ENCODE measurements at regions not wholly inside any gene's neighbourhood (a gene's known extent, or its start where the extent isn't known, plus 50 kb on each side); places are given as distances from the start of the nearest gene placed in this dataset.

- intact Hi-C loops (cut with micrococcal nuclease; ENCODE audit: unreplicated experiment) = no loop called here
- no peaks in the 10 kb centered on the region for H3K9me3 ChIP-seq (ENCODE audit: low read length)
- H2AFZ ChIP-seq (ENCODE audit: low read length) = no peak overlapping the region
- H3K4me3 ChIP-seq (ENCODE audit: low read depth, low read length, poor library complexity, severe bottlenecking) = no peak overlapping the region
- no peak overlapping the region for H3K4me2 ChIP-seq (ENCODE audit: low read length)
- TF ChIP-seq EZH2phosphoT487 (IDR thresholded peaks at IDR 0.05; ENCODE audit: borderline replicate concordance, low read depth, low read length) = no peak
- TF ChIP-seq, protein P1, sequence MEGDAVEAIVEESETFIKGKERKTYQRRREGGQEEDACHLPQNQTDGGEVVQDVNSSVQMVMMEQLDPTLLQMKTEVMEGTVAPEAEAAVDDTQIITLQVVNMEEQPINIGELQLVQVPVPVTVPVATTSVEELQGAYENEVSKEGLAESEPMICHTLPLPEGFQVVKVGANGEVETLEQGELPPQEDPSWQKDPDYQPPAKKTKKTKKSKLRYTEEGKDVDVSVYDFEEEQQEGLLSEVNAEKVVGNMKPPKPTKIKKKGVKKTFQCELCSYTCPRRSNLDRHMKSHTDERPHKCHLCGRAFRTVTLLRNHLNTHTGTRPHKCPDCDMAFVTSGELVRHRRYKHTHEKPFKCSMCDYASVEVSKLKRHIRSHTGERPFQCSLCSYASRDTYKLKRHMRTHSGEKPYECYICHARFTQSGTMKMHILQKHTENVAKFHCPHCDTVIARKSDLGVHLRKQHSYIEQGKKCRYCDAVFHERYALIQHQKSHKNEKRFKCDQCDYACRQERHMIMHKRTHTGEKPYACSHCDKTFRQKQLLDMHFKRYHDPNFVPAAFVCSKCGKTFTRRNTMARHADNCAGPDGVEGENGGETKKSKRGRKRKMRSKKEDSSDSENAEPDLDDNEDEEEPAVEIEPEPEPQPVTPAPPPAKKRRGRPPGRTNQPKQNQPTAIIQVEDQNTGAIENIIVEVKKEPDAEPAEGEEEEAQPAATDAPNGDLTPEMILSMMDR (conservative IDR thresholded peaks at IDR 0.05; ENCODE audit: low read length) = no peak
- no peaks in the 10 kb centered on the region for H3K4me1 ChIP-seq (ENCODE audit: insufficient read depth, low read length, poor library complexity, severe bottlenecking)
- no peak for DNase-seq (ENCODE audit: low spot score)
- CTCF ChIA-PET (ENCODE audit: unreplicated experiment) = no interaction called here
- BruUV-seq (replicated peaks) = no TSS peak
- H3K27ac ChIP-seq (ENCODE audit: low read depth, low read length, poor library complexity, severe bottlenecking) = no peak overlapping the region
- H4K20me1 ChIP-seq (ENCODE audit: insufficient read depth, low read length) = no peaks in the 10 kb centered on the region
- POLR2A ChIA-PET = no interaction called here
- no peaks in the 10 kb centered on the region for H3K36me3 ChIP-seq (ENCODE audit: insufficient read depth, low read length)
- H3K9me2 ChIP-seq (ENCODE audit: insufficient read depth, low read length) = no peaks in the 10 kb centered on the region
- no peaks in the 10 kb centered on the region for H3K79me2 ChIP-seq (ENCODE audit: insufficient read depth, low read depth, low read length)
Observed at GRCh38 chr7:153247926-153248325, 488.4 kb downstream of the ACTR3B start.

DNA sequence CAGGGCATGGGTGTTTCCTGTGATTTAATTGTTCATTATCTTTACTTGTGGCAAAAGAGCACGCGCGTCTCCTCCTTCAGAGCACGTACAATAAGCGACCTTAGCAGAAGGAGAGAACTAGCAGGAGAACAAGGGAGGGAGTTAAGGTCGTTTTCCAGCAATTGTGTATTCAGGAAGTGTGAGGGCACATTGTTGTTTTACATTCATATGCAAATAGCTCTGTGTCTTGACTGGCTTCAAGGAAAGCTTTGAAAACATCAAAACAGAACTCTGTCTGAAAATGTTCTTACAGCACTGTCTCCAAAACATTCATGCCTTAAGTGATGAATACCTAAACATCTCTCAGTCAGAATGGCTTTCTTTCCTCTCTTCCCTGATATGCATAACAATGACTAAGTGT lies 499.1 kb downstream of the ACTR3B start:
- POLR2A ChIA-PET = no interaction called here
- no peak overlapping the region for H3K27ac ChIP-seq (ENCODE audit: low read depth, low read length, poor library complexity, severe bottlenecking)
- no peak for DNase-seq (ENCODE audit: low spot score)
- CTCF ChIA-PET (ENCODE audit: unreplicated experiment) = no interaction called here
- intact Hi-C loops (cut with micrococcal nuclease; ENCODE audit: unreplicated experiment) = no loop called here
- H3K4me1 ChIP-seq (ENCODE audit: insufficient read depth, low read length, poor library complexity, severe bottlenecking) = no peaks in the 10 kb centered on the region
- TF ChIP-seq, protein P1 (conservative IDR thresholded peaks at IDR 0.05; ENCODE audit: low read length) = no peak
- no peak for TF ChIP-seq EZH2phosphoT487 (IDR thresholded peaks at IDR 0.05; ENCODE audit: borderline replicate concordance, low read depth, low read length)
- H3K36me3 ChIP-seq (ENCODE audit: insufficient read depth, low read length) = no peaks in the 10 kb centered on the region
- no peaks in the 10 kb centered on the region for H3K9me2 ChIP-seq (ENCODE audit: insufficient read depth, low read length)
- no peaks in the 10 kb centered on the region for H4K20me1 ChIP-seq (ENCODE audit: insufficient read depth, low read length)
- BruUV-seq (replicated peaks) = no TSS peak
- no peak overlapping the region for H2AFZ ChIP-seq (ENCODE audit: low read length)
- no peak overlapping the region for H3K4me3 ChIP-seq (ENCODE audit: low read depth, low read length, poor library complexity, severe bottlenecking)
- no peaks in the 10 kb centered on the region for H3K9me3 ChIP-seq (ENCODE audit: low read length)
- no peak overlapping the region for H3K4me2 ChIP-seq (ENCODE audit: low read length)
- H3K79me2 ChIP-seq (ENCODE audit: insufficient read depth, low read depth, low read length) = no peaks in the 10 kb centered on the region

GRCh38 chr7:153276394-153276793 lies 516.8 kb downstream of the ACTR3B start:
- Histone ChIP-seq H3K9me2 (ENCODE audit: insufficient read depth, low read length) (no peaks in the 10 kb centered on the region), H3K36me3 (ENCODE audit: insufficient read depth, low read length) (no peaks in the 10 kb centered on the region), H4K20me1 (ENCODE audit: insufficient read depth, low read length) (no peaks in the 10 kb centered on the region), H3K79me2 (ENCODE audit: insufficient read depth, low read depth, low read length) (no peaks in the 10 kb centered on the region), H3K4me2 (ENCODE audit: low read length) (no peak overlapping the region), H3K9me3 (ENCODE audit: low read length) (peaks cover 8% of the 10 kb centered on the region; the same call in 1 of the 2 replicates), H3K4me1 (ENCODE audit: insufficient read depth, low read length, poor library complexity, severe bottlenecking) (no peaks in the 10 kb centered on the region), H2AFZ (ENCODE audit: low read length) (no peak overlapping the region), H3K4me3 (ENCODE audit: low read depth, low read length, poor library complexity, severe bottlenecking) (no peak overlapping the region), H3K27ac (ENCODE audit: low read depth, low read length, poor library complexity, severe bottlenecking) (no peak overlapping the region)
- intact Hi-C loops (cut with micrococcal nuclease; ENCODE audit: unreplicated experiment) = no loop called here
- CTCF ChIA-PET (ENCODE audit: unreplicated experiment) = no interaction called here
- TF ChIP-seq, protein P1 (conservative IDR thresholded peaks at IDR 0.05; ENCODE audit: low read length) = no peak
- TF ChIP-seq EZH2phosphoT487 (IDR thresholded peaks at IDR 0.05; ENCODE audit: borderline replicate concordance, low read depth, low read length) = no peak
- no TSS peak for BruUV-seq (replicated peaks)
- DNase-seq (ENCODE audit: low spot score) = no peak
- POLR2A ChIA-PET = no interaction called here
